ENCODE measurements at regions not wholly inside any gene's neighbourhood (a gene's known extent, or its start where the extent isn't known, plus 50 kb on each side); places are given as distances from the start of the nearest gene placed in this dataset.

GRCh38 chr10:21234761-21235160 lies 290.7 kb downstream of the SKIDA1 start (continued):
- TF ChIP-seq ASH2L (IDR thresholded peaks at IDR 0.05; ENCODE audit: low read length): no peak
- no peak for TF ChIP-seq TEAD4 (IDR thresholded peaks at IDR 0.05; ENCODE audit: low read depth, low read length)

DNA sequence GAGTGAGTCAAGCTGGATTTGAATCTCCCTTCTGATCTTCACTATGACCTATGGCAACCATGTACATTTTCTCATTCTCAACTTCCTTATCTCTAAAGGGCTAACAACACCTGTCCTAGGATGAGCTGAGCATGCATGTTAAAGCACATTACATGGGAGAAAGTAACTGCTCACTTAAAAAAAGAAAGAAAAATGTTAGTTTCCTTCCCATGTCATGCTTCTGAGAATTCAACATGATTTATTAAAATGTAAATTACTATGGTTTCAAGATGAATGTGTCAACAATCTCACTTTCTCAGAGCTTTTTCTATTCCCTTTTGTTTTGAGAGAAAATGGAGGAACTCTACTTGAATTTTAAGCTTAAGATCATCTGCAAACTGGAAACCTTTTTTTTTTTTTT lies 295.3 kb downstream of the SKIDA1 start:
- H2AK5ac ChIP-seq (ENCODE audit: low read depth, low read length): no peak overlapping the region
- peaks cover 0 to 11% (median 5%) of the 10 kb centered on the region in 4 experiments; a peak in 5 of 8 replicates for H3K36me3 ChIP-seq (ENCODE audit: control insufficient read depth in 2 of 4, insufficient read depth in 4 of 4, low read length in 3 of 4)
- no peak overlapping the region for H3K9ac ChIP-seq (replicated peaks in 1 of 4; ENCODE audit: extremely low read depth in 1 of 4, low read depth in 3 of 4, low read length in 3 of 4)
- H2BK5ac ChIP-seq (ENCODE audit: low read depth, low read length): no peak overlapping the region
- no peak overlapping the region for H3K23ac ChIP-seq (ENCODE audit: insufficient read length)
- no peak overlapping the region for H2AFZ ChIP-seq (ENCODE audit: low read length)
- H3K4ac ChIP-seq (replicated peaks; ENCODE audit: insufficient read length, low read depth, low read length): no peak overlapping the region
- no peak overlapping the region for H4K5ac ChIP-seq (ENCODE audit: insufficient read length, low read depth, low read length)
- DNase-seq (ENCODE audit: low read depth in 1 of 2, low spot score in 2 of 2) (no peak), FAIRE-seq (no peak)
- H3K23me2 ChIP-seq (ENCODE audit: low read depth, low read length): no peaks in the 10 kb centered on the region
- no peaks in the 10 kb centered on the region for H3K4me1 ChIP-seq (replicated peaks in 1 of 4; ENCODE audit: control insufficient read depth in 3 of 4, insufficient read depth in 4 of 4, low read length in 3 of 4)
- CTCF ChIA-PET (ENCODE audit: partially characterized antibody): interaction anchor here (1.3 to 1.4 kb wide), 3 partner anchors 12 to 48 kb away, joined by 4 to 5 read pairs (median 4); no protein-coding TSS in a partner anchor
- H4K20me1 ChIP-seq (replicated peaks in 1 of 2; ENCODE audit: control insufficient read depth in 1 of 2, insufficient read depth in 2 of 2, low read length in 2 of 2): no peaks in the 10 kb centered on the region
- peaks cover 14 to 21% of the 10 kb centered on the region in 2 experiments for H3K9me3 ChIP-seq (ENCODE audit: insufficient read depth in 2 of 2, low read depth in 1 of 2, low read length in 1 of 2)
- H2BK120ac ChIP-seq (replicated peaks; ENCODE audit: low read depth, low read length): no peak overlapping the region
- H3K4me2 ChIP-seq (ENCODE audit: insufficient read depth in 1 of 2, low read depth in 2 of 2, low read length in 2 of 2): no peak overlapping the region
- H3K4me3 ChIP-seq (ENCODE audit: extremely low read depth in 1 of 4, insufficient read depth in 2 of 4, low read depth in 3 of 4, low read length in 4 of 4): no peak overlapping the region
- POLR2A ChIA-PET (ENCODE audit: partially characterized antibody): no interaction called here
- no peaks in the 10 kb centered on the region for H3K79me2 ChIP-seq (ENCODE audit: control insufficient read depth in 1 of 2, insufficient read depth in 2 of 2, low read length in 2 of 2)
- no peak overlapping the region for H3K56ac ChIP-seq (replicated peaks; ENCODE audit: insufficient read length, low read depth, low read length)
- H2BK12ac ChIP-seq (ENCODE audit: low read depth, low read length): no peak overlapping the region
- no peak overlapping the region for H3K18ac ChIP-seq (ENCODE audit: extremely low read depth, low read length)
- H3K79me1 ChIP-seq (ENCODE audit: low read depth, low read length): no peaks in the 10 kb centered on the region; the same call in 1 of the 2 replicates
- no peak overlapping the region for H4K8ac ChIP-seq (ENCODE audit: extremely low read depth, insufficient read depth, low read length)
- H2BK20ac ChIP-seq (ENCODE audit: low read length): no peak overlapping the region
- no peaks in the 10 kb centered on the region for H3K27me3 ChIP-seq (replicated peaks in 1 of 4; ENCODE audit: control insufficient read depth in 3 of 4, extremely low read depth in 1 of 4, insufficient read depth in 3 of 4, low read length in 3 of 4)
- no peak overlapping the region for H2BK15ac ChIP-seq (ENCODE audit: low read length)
- no peak overlapping the region for H4K91ac ChIP-seq (replicated peaks; ENCODE audit: insufficient read length, low read length)
- no peak overlapping the region for H3K27ac ChIP-seq (ENCODE audit: low read depth, low read length)
- no peak overlapping the region for H3K14ac ChIP-seq (ENCODE audit: insufficient read length)
